Ishikawa (cell line): ENCODE measurements at regions not wholly inside any gene's neighbourhood (a gene's known extent, or its start where the extent isn't known, plus 50 kb on each side); places are given as distances from the start of the nearest gene placed in this dataset.

Experiments
- EP300 ChIP-seq: IDR thresholded peaks from 2 replicates; pipeline ENCODE4 v1.6.1; 2012; ENCODE audit warnings: borderline replicate concordance
- MAX ChIP-seq: IDR thresholded peaks from 2 replicates; pipeline ENCODE4 v1.6.1; 2012
- RAD21 ChIP-seq: IDR thresholded peaks from 2 replicates; pipeline ENCODE4 v1.6.1; 2012; ENCODE audit warnings: low read depth
- REST ChIP-seq: IDR thresholded peaks from 2 replicates; pipeline ENCODE4 v1.6.1; 2012; ENCODE audit warnings: low read depth, mild to moderate bottlenecking
- YY1 ChIP-seq: IDR thresholded peaks from 2 replicates; pipeline ENCODE4 v1.6.1; 2012; ENCODE audit warnings: low read depth

- TF ChIP-seq YY1 (no peak), EP300 (no peak), MAX (no peak), REST (no peak), RAD21 (no peak)
Observed at GRCh38 chr6:100050550-100050949, 56.5 kb upstream of the MCHR2 start.
